ENCODE measurements at regions not wholly inside any gene's neighbourhood (a gene's known extent, or its start where the extent isn't known, plus 50 kb on each side); places are given as distances from the start of the nearest gene placed in this dataset.

GRCh38 chr10:78301891-78302738, 268.5 kb downstream of the RPS24 start:
- no peak for DNase-seq

GRCh38 chr10:78302739-78302988, 269.0 kb downstream of the RPS24 start:
- no peak for DNase-seq

- peak; percentile 98 for DNase-seq
Observed at GRCh38 chr10:78302989-78303854, 269.6 kb downstream of the RPS24 start.

GRCh38 chr10:78304091-78305045, 270.7 kb downstream of the RPS24 start:
- DNase-seq = no peak

GRCh38 chr10:78305311-78305710, 271.6 kb downstream of the RPS24 start:
- no peak for DNase-seq

GRCh38 chr10:78306358-78306757, 272.7 kb downstream of the RPS24 start:
- DNase-seq = no peak

GRCh38 chr10:78307576-78307975, 273.9 kb downstream of the RPS24 start:
- no peak for DNase-seq

GRCh38 chr10:78309536-78310237, 276.0 kb downstream of the RPS24 start:
- DNase-seq = no peak

GRCh38 chr10:78310481-78311080, 276.9 kb downstream of the RPS24 start:
- DNase-seq = no peak

GRCh38 chr10:78312197-78313047, 278.8 kb downstream of the RPS24 start:
- no peak for DNase-seq

- DNase-seq = no peak
Observed at GRCh38 chr10:78313048-78313381, 279.4 kb downstream of the RPS24 start.

GRCh38 chr10:78313636-78314035, 280.0 kb downstream of the RPS24 start:
- DNase-seq = no peak

GRCh38 chr10:78314651-78315050, 281.0 kb downstream of the RPS24 start:
- no peak for DNase-seq

- DNase-seq = no peak
Observed at GRCh38 chr10:78316451-78316931, 282.8 kb downstream of the RPS24 start.

- no peak for DNase-seq
Observed at GRCh38 chr10:78318305-78318704, 284.6 kb downstream of the RPS24 start.

- DNase-seq = no peak
Observed at GRCh38 chr10:78319371-78319770, 285.7 kb downstream of the RPS24 start.

GRCh38 chr10:78319841-78320240, 286.2 kb downstream of the RPS24 start:
- no peak for DNase-seq

- DNase-seq = no peak
Observed at GRCh38 chr10:78320506-78320905, 286.8 kb downstream of the RPS24 start.

GRCh38 chr10:78321000-78321399, 287.3 kb downstream of the RPS24 start:
- no peak for DNase-seq

GRCh38 chr10:78321500-78321899, 287.8 kb downstream of the RPS24 start:
- DNase-seq = no peak

- DNase-seq = no peak
Observed at GRCh38 chr10:78326372-78326771, 292.7 kb downstream of the RPS24 start.
